GM18867 (cell line): ENCODE measurements at regions not wholly inside any gene's neighbourhood (a gene's known extent, or its start where the extent isn't known, plus 50 kb on each side); places are given as distances from the start of the nearest gene placed in this dataset.

Experiments
- ATAC-seq: cut with Tn5 transposase; IDR thresholded peaks from one replicate; pipeline ENCODE4 v1.9.1; 2021; ENCODE audit warnings: mild to moderate bottlenecking, moderate library complexity; ENCODE audit not compliant: unreplicated experiment

GRCh38 chr20:43804781-43805180 lies 78.0 kb upstream of the GTSF1L start:
- no peak for ATAC-seq

GRCh38 chr20:43803276-43803675 lies 76.5 kb upstream of the GTSF1L start:
- ATAC-seq = no peak

GRCh38 chr20:43800186-43800585 lies 73.4 kb upstream of the GTSF1L start:
- no peak for ATAC-seq

- no peak for ATAC-seq
Measured at GRCh38 chr20:43799741-43800140, 72.9 kb upstream of the GTSF1L start.

GRCh38 chr20:43799150-43799711 lies 72.4 kb upstream of the GTSF1L start:
- ATAC-seq = no peak

GRCh38 chr20:43798291-43799149 lies 71.7 kb upstream of the GTSF1L start:
- ATAC-seq = no peak

- ATAC-seq = no peak
Measured at GRCh38 chr20:43794326-43794725, 67.5 kb upstream of the GTSF1L start.

- peak; percentile 42 for ATAC-seq
Measured at GRCh38 chr20:43789593-43789992, 62.8 kb upstream of the GTSF1L start.

GRCh38 chr20:43787937-43788336 lies 61.1 kb upstream of the GTSF1L start:
- ATAC-seq = peak; percentile 60

GRCh38 chr20:43786885-43787284 lies 60.1 kb upstream of the GTSF1L start:
- ATAC-seq = no peak

GRCh38 chr20:43781215-43781614 lies 54.4 kb upstream of the GTSF1L start:
- ATAC-seq = no peak

- ATAC-seq = no peak
Measured at GRCh38 chr20:43778375-43778774, 51.6 kb upstream of the GTSF1L start.

- ATAC-seq = no peak
Measured at GRCh38 chr20:43776691-43777090, 49.9 kb upstream of the GTSF1L start.
